ENCODE measurements at regions not wholly inside any gene's neighbourhood (a gene's known extent, or its start where the extent isn't known, plus 50 kb on each side); places are given as distances from the start of the nearest gene placed in this dataset.

- TF ChIP-seq CTCF (IDR thresholded peaks at IDR 0.05) (no peak), RAD21 (IDR thresholded peaks at IDR 0.05; ENCODE audit: low read length) (no peak), MAX (IDR thresholded peaks at IDR 0.05; ENCODE audit: low read depth) (no peak)
Observed at GRCh38 chr11:25583596-25583995, 748.3 kb upstream of the ANO3 start.

All from SK-N-SH (cell line).